Skeletal muscle tissue (tissue), 3 donors: ENCODE measurements at regions not wholly inside any gene's neighbourhood (a gene's known extent, or its start where the extent isn't known, plus 50 kb on each side); places are given as distances from the start of the nearest gene placed in this dataset.
"Not testable (repeated sequence)": the region's sequence is repeated elsewhere in the genome, so short reads cannot be mapped to it uniquely, and the experiment has no call there.

Experiments
- H3K27ac ChIP-seq: one replicate; pipeline ENCODE4 v1.7.0; 2013; ENCODE audit warnings: mild to moderate bottlenecking, low read depth, low read length, inconsistent platforms
- H3K27me3 ChIP-seq, 3 donors: one replicate each; pipeline ENCODE4 v1.7.0; 2013; ENCODE audit warnings: low read length in 3 of 3; ENCODE audit not compliant: control insufficient read depth in 3 of 3, insufficient read depth in 3 of 3
- H3K36me3 ChIP-seq, 3 donors: one replicate each; pipeline ENCODE4 v1.7.0; 2013; ENCODE audit warnings: low read length in 3 of 3; ENCODE audit not compliant: control insufficient read depth in 3 of 3, insufficient read depth in 3 of 3
- H3K4me1 ChIP-seq, 3 donors: one replicate each; pipeline ENCODE4 v1.7.0; 2013; ENCODE audit warnings: low read length in 3 of 3, mild to moderate bottlenecking in 3 of 3; ENCODE audit not compliant: control insufficient read depth in 3 of 3, insufficient read depth in 3 of 3
- H3K4me3 ChIP-seq, 3 donors: one replicate each; pipeline ENCODE4 v1.7.0; 2013; ENCODE audit warnings: low read length in 3 of 3
- H3K9ac ChIP-seq, 3 donors: one replicate each; pipeline ENCODE4 v1.7.0; 2013; ENCODE audit warnings: low read length in 3 of 3, mild to moderate bottlenecking in 3 of 3, moderate library complexity in 2 of 3, low read depth in 1 of 3
- H3K9me3 ChIP-seq, 3 donors: one replicate each; pipeline ENCODE4 v1.7.0; 2013; ENCODE audit warnings: low read length in 3 of 3; ENCODE audit not compliant: control insufficient read depth in 3 of 3
- donor health status: Osteomylitis.

DNA sequence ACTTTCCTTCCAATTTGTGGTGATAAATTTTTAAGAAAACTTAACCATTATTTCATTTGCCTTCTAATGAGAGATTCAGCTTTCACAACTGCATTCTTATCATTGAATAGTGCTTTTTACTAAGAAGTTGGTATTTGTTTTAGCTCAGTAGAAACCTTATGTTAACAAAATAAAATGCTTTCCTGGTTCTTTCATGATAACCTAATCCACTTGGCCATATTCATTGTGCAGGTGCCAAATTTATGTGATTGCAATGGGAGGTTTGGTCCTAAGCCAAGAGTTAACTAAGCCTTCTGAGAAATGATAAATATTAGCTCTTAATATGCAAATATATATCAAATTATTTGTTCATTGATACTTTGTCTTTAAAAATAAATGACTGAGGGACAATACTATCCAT is 141.1 kb upstream of the TLE4 start:
- Histone ChIP-seq H3K9me3 (no peaks in the 10 kb centered on the region), H3K4me3 (no peak overlapping the region), H3K27ac (no peak overlapping the region), H3K9ac (no peak overlapping the region), H3K27me3 (no peaks in the 10 kb centered on the region), H3K4me1 (no peaks in the 10 kb centered on the region), H3K36me3 (no peaks in the 10 kb centered on the region)

DNA sequence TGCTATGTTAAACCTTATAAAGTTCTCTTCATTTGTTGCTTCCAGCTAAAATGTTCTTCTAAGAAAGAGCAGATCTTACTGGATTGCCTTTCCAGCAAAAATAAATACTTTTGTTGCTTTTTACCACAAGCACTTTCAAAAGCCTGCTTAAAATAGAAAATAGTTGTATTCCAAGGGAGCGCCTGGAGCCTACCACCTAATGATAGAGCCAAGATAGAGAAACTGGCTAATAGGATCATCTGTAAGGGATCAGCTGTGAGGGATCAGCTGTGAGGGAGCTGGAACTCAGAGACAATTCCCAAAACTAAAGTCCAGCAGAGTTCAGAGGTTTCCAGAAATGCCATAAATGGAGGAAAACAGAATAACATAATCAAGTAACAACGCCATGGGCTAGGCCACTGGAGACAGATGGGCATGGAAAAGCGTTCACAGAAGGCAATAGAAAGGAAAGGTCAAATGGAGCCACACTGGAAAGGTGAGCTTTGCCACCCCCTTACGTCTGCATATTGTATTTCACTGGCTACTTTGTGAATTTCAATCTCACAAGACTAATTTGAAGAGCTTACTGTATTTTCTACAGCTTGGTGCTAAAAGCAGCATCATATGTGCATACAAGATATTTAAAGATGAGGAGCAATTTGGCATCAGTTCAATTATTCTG is 140.6 kb upstream of the TLE4 start:
- no peaks in the 10 kb centered on the region for H3K36me3 ChIP-seq
- H3K4me1 ChIP-seq, result no peaks in the 10 kb centered on the region
- no peaks in the 10 kb centered on the region for H3K9me3 ChIP-seq
- no peak overlapping the region for H3K9ac ChIP-seq
- H3K27ac ChIP-seq, result no peak overlapping the region
- no peaks in the 10 kb centered on the region for H3K27me3 ChIP-seq
- H3K4me3 ChIP-seq, result no peak overlapping the region

DNA sequence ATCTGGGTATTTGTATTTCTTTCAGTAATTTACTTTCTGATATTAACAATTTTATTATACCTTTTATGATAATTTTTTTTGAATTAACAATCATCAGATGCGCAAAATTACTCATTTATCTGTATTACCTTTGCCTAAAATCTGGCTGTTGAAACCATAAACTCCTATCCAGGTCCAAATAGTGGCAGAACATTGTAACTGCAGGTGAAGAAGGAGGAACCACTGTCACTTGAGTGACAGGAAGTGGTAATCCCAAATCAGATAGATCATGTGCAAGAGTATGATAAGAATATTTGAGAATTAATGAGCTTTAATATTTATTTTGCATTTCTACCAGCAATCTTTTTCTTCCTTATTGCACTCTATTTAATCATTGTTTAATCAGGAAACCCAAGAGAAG is 139.3 kb upstream of the TLE4 start:
- Histone ChIP-seq H3K27ac (no peak overlapping the region), H3K9me3 (no peaks in the 10 kb centered on the region), H3K4me1 (no peaks in the 10 kb centered on the region), H3K27me3 (no peaks in the 10 kb centered on the region), H3K36me3 (no peaks in the 10 kb centered on the region), H3K4me3 (no peak overlapping the region), H3K9ac (no peak overlapping the region)

DNA sequence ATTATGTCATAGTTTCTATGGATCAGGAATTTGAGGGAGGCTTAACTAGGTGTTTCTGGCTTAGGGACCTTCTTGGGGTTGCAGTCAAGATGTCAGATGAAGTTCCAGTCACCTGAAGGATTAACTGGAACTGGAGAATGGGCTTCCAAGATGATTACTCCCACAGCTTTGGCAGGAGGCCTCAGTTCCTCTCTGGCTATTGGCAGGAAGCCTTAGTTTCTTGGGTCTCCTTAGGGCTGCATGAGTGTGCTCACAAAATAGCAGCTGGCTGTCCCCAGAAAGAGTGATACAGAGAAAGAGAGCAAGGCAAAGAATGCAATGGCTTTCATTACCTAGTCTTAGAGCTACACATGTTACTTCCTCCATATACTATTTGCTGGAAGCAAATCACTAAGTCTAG is 138.1 kb upstream of the TLE4 start:
- H3K27ac ChIP-seq, result no peak overlapping the region
- H3K4me1 ChIP-seq, result no peaks in the 10 kb centered on the region
- H3K4me3 ChIP-seq, result no peak overlapping the region

DNA sequence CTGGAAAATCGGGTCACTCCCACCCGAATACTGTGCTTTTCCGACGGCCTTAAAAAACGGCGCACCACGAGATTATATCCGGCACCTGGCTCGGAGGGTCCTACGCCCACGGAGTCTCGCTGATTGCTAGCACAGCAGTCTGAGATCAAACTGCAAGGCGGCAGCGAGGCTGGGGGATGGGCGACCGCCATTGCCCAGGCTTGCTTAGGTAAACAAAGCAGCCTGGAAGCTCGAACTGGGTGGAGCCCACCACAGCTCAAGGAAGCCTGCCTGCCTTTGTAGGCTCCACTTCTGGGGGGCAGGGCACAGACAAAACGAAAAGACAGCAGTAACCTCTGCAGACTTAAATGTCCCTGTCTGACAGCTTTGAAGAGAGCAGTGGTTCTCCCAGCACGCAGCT is 132.5 kb upstream of the TLE4 start:
- not testable (repeated sequence) for H3K4me1 ChIP-seq, H3K9me3 ChIP-seq, H3K27me3 ChIP-seq, H3K9ac ChIP-seq, H3K36me3 ChIP-seq, H3K27ac ChIP-seq, H3K4me3 ChIP-seq

More for the DNA sequence above, 138.1 kb upstream of the TLE4 start:
- Histone ChIP-seq H3K36me3 (no peaks in the 10 kb centered on the region), H3K9ac (no peak overlapping the region), H3K27me3 (no peaks in the 10 kb centered on the region), H3K9me3 (no peaks in the 10 kb centered on the region)

DNA sequence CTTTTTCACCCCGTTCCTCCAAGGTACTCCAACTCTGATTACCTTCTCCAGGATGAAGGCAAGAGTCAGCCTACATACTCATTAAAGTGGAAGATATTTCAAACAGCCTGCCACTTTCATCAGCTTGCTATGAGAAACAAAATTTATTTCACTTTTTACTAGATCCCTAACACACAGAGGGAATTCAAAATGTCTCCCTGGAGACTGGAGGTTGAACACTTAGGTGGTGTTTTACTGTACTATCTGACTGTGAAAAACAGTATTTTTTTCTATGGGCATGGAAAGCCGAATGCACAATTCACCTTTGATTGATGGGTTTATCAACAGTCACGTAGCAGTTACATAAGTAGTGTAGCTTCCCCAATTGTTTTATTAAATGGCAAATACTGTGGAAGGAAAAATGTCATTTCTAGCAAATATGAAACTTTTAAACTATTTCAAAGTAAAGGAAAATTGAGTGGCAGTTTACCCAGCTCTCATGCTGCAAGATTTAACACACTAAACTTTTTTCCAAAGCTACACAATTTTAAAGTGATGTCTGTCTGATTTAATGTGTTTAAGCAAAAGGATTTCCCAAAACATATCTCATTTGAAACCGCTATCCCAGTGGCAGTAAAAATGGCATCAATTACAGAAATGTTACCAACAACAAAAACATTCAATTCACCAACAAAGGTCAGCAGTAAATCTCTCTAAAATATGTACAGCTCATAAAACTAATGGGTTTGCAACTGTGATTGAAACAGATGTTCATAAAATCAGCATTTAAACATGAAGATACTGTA is 125.0 kb upstream of the TLE4 start:
- no peaks in the 10 kb centered on the region for H3K9me3 ChIP-seq
- H3K4me3 ChIP-seq, result no peak overlapping the region
- no peak overlapping the region for H3K27ac ChIP-seq
- no peak overlapping the region for H3K9ac ChIP-seq
- H3K36me3 ChIP-seq, result no peaks in the 10 kb centered on the region
- H3K27me3 ChIP-seq, result no peaks in the 10 kb centered on the region
- H3K4me1 ChIP-seq, result no peaks in the 10 kb centered on the region

DNA sequence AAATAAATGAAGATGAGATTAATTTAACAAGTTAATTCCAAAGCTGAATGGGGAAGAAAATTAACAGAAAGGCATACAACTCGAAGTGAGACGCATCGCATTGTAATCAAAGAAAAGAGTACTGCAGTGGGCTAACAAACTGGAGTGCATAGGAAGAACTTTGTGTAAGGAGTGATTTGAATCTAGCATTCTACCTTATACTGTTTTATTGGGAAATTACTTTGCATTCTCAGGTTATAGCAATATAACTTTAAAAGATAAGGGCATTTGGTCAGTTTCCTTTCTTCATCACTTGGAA is 124.5 kb upstream of the TLE4 start:
- Histone ChIP-seq H3K27ac (no peak overlapping the region), H3K36me3 (no peaks in the 10 kb centered on the region), H3K4me3 (no peak overlapping the region), H3K9ac (no peak overlapping the region), H3K9me3 (peaks cover 0 to under 1% (median 0%) of the 10 kb centered on the region in 3 donors), H3K27me3 (no peaks in the 10 kb centered on the region), H3K4me1 (no peaks in the 10 kb centered on the region)

DNA sequence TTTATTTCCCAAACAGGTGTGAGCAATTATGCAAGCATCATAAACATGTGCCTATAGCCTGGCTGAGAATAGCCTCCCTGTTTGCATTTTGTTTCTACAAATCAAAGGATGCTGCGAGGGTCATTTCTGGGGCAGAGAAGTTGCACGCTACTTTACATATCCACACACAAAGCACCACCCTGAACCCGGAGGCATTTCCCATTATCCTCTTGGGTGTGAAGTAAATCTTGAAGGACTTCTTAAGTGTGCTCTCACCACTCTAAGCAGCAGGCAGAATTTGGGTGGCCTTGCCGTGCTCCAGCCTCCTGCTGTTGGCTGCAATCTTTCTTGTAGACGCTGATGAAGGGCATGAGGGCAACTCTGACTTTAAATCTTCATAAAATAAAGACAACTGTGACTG is 124.0 kb upstream of the TLE4 start:
- Histone ChIP-seq H3K9ac (no peak overlapping the region), H3K36me3 (no peaks in the 10 kb centered on the region), H3K4me1 (no peaks in the 10 kb centered on the region), H3K27ac (no peak overlapping the region), H3K27me3 (no peaks in the 10 kb centered on the region), H3K4me3 (no peak overlapping the region), H3K9me3 (peaks cover 0 to 2% (median 0%) of the 10 kb centered on the region in 3 donors)

DNA sequence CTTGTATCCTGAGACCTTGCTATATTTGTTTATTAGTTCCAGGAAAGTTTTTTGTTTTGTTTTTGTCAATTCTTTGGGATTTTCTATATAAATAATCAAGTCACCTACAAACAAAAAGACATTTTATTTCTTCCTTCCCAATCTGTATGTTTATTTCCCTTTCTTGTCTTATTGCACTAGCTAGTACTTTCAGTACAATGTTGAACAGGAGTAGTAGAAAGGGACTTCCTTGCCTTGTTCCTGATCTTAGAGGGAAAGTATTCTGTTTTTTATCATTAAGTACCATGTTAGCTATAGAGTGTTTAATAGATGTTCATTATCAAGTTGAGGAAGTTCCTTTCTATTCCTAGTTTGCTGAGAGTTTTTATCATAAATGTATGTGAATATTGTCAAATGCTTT is 119.5 kb upstream of the TLE4 start:
- no peaks in the 10 kb centered on the region for H3K4me1 ChIP-seq
- no peak overlapping the region for H3K9ac ChIP-seq
- H3K36me3 ChIP-seq, result no peaks in the 10 kb centered on the region
- no peak overlapping the region for H3K4me3 ChIP-seq
- H3K27me3 ChIP-seq, result no peaks in the 10 kb centered on the region
- peaks cover 0 to 2% (median 0%) of the 10 kb centered on the region in 3 donors for H3K9me3 ChIP-seq
- H3K27ac ChIP-seq, result no peak overlapping the region

DNA sequence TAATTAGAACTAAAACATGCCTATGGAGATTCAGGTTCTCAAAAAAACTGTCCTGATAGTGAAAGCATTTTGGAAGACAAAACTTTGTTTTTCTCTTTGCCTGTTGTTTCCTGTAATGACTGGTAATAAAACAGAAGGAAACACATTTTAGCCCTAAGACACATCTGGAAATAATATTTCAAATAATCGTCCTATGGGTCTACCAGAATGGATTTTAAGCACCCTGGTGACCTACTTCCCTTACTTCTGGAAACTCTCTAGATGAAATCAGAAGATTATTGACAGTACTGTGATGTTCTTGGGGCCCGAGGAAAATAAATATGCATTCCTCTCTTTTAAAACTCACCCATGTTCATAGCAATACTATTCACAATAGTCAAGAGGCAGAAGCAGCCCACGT is 110.1 kb upstream of the TLE4 start:
- H3K27me3 ChIP-seq, result no peaks in the 10 kb centered on the region
- H3K4me1 ChIP-seq, result no peaks in the 10 kb centered on the region
- no peak overlapping the region for H3K27ac ChIP-seq
- H3K4me3 ChIP-seq, result no peak overlapping the region
- H3K9me3 ChIP-seq, result no peaks in the 10 kb centered on the region
- no peak overlapping the region for H3K9ac ChIP-seq
- H3K36me3 ChIP-seq, result no peaks in the 10 kb centered on the region
